ENCODE measurements at regions not wholly inside any gene's neighbourhood (a gene's known extent, or its start where the extent isn't known, plus 50 kb on each side); places are given as distances from the start of the nearest gene placed in this dataset.

GRCh38 chr4:138308356-138308755, 66.2 kb upstream of the SLC7A11 start:
- Histone ChIP-seq H3K36me3 (ENCODE audit: control insufficient read depth in 2 of 2, extremely low read depth in 1 of 2, insufficient read depth in 2 of 2, low read length in 2 of 2) (no peaks in the 10 kb centered on the region), H3K4me1 (ENCODE audit: control insufficient read depth, extremely low read depth, insufficient read depth, low read length) (peaks cover 41% of the 10 kb centered on the region), H4K20me1 (ENCODE audit: control insufficient read depth, extremely low read depth, insufficient read depth, low read length) (no peaks in the 10 kb centered on the region), H3K9ac (ENCODE audit: control insufficient read depth, extremely low read depth, insufficient read depth, low read length) (peak overlapping the region; percentile 54), H3K27ac (ENCODE audit: control insufficient read depth, insufficient read depth, low read length) (peak overlapping the region; percentile 89), H3K9me3 (ENCODE audit: control insufficient read depth, low read depth, low read length) (no peaks in the 10 kb centered on the region), H3K4me3 (ENCODE audit: control insufficient read depth in 2 of 3, extremely low read depth in 1 of 3, insufficient read depth in 2 of 3, low read depth in 1 of 3, low read length in 3 of 3) (peak overlapping the region in 2 of 3 experiments; percentile 3 to 23), H3K79me2 (ENCODE audit: control insufficient read depth, insufficient read depth, low read length) (no peaks in the 10 kb centered on the region), H3K9me1 (ENCODE audit: control insufficient read depth, extremely low read depth, insufficient read depth, low read length) (no peaks in the 10 kb centered on the region), H3K27me3 (ENCODE audit: control insufficient read depth, extremely low read depth, insufficient read depth, low read length) (no peaks in the 10 kb centered on the region), H2AFZ (ENCODE audit: control insufficient read depth, low read length) (peak overlapping the region; percentile 39), H3K4me2 (ENCODE audit: control insufficient read depth, extremely low read depth, insufficient read depth, low read depth, low read length) (peak overlapping the region; percentile 81)
- TF ChIP-seq EZH2 (IDR thresholded peaks at IDR 0.05; ENCODE audit: low read length) (no peak), CTCF (optimal IDR thresholded peaks at IDR 0.05 in 1 of 3, IDR thresholded peaks at IDR 0.05 in 1 of 3, conservative IDR thresholded peaks at IDR 0.05 in 1 of 3; ENCODE audit: extremely low read depth in 1 of 3, insufficient read depth in 2 of 3, low read length in 3 of 3) (no peak)
- dilution Hi-C loops (cut with MboI; ENCODE audit: extremely low pct_ligation_motif_present, low sequenced_read_pairs): no loop called here
- FAIRE-seq (peak; percentile 98), DNase-seq (ENCODE audit: low read depth, low spot score) (peak; percentile 94)

- Histone ChIP-seq H2AFZ (ENCODE audit: control insufficient read depth, low read length) (no peak overlapping the region), H3K27me3 (ENCODE audit: control insufficient read depth, extremely low read depth, insufficient read depth, low read length) (no peaks in the 10 kb centered on the region), H3K9ac (ENCODE audit: control insufficient read depth, extremely low read depth, insufficient read depth, low read length) (no peak overlapping the region), H3K27ac (ENCODE audit: control insufficient read depth, insufficient read depth, low read length) (peak overlapping the region; percentile 89), H3K36me3 (ENCODE audit: control insufficient read depth in 2 of 2, extremely low read depth in 1 of 2, insufficient read depth in 2 of 2, low read length in 2 of 2) (no peaks in the 10 kb centered on the region), H3K4me2 (ENCODE audit: control insufficient read depth, extremely low read depth, insufficient read depth, low read depth, low read length) (no peak overlapping the region), H3K4me1 (ENCODE audit: control insufficient read depth, extremely low read depth, insufficient read depth, low read length) (peaks cover 41% of the 10 kb centered on the region), H3K79me2 (ENCODE audit: control insufficient read depth, insufficient read depth, low read length) (no peaks in the 10 kb centered on the region), H3K4me3 (ENCODE audit: control insufficient read depth in 2 of 3, extremely low read depth in 1 of 3, insufficient read depth in 2 of 3, low read depth in 1 of 3, low read length in 3 of 3) (no peak overlapping the region), H4K20me1 (ENCODE audit: control insufficient read depth, extremely low read depth, insufficient read depth, low read length) (no peaks in the 10 kb centered on the region), H3K9me1 (ENCODE audit: control insufficient read depth, extremely low read depth, insufficient read depth, low read length) (no peaks in the 10 kb centered on the region), H3K9me3 (ENCODE audit: control insufficient read depth, low read depth, low read length) (no peaks in the 10 kb centered on the region)
- dilution Hi-C loops (cut with MboI; ENCODE audit: extremely low pct_ligation_motif_present, low sequenced_read_pairs): no loop called here
- FAIRE-seq (peak; percentile 17), DNase-seq (ENCODE audit: low read depth, low spot score) (no peak)
- TF ChIP-seq CTCF (optimal IDR thresholded peaks at IDR 0.05 in 1 of 3, IDR thresholded peaks at IDR 0.05 in 1 of 3, conservative IDR thresholded peaks at IDR 0.05 in 1 of 3; ENCODE audit: extremely low read depth in 1 of 3, insufficient read depth in 2 of 3, low read length in 3 of 3): no peak
- no peak for TF ChIP-seq EZH2 (IDR thresholded peaks at IDR 0.05; ENCODE audit: low read length)
These were observed 65.2 kb upstream of the SLC7A11 start for GRCh38 chr4:138307319-138307718.
